Astrocyte (in vitro differentiated cells and primary cell): ENCODE measurements at regions not wholly inside any gene's neighbourhood (a gene's known extent, or its start where the extent isn't known, plus 50 kb on each side); places are given as distances from the start of the nearest gene placed in this dataset.

Experiments used
- DNase-seq: peaks from one replicate; pipeline ENCODE4 v3.0.0-alpha.2; 2010; ENCODE audit warnings: low read depth
- FAIRE-seq: peaks from 2 replicates; lab custom pipeline; 2011; peaks lifted over from hg19 to GRCh38; lab: Jason Lieb, UNC
- H2AFZ ChIP-seq: 2 replicates; pipeline ENCODE4 v1.6.0; 2012; ENCODE audit warnings: low read depth, low read length, inconsistent platforms
- H3K27ac ChIP-seq: 2 replicates; pipeline ENCODE4 v1.5.1; 2011; ENCODE audit warnings: low read depth, low read length, inconsistent platforms
- H3K27me3 ChIP-seq: 2 replicates; pipeline ENCODE4 v1.6.0; 2011; ENCODE audit warnings: low read length, inconsistent platforms; ENCODE audit not compliant: insufficient read depth
- H3K36me3 ChIP-seq: 2 replicates; pipeline ENCODE4 v1.5.1; 2011; ENCODE audit warnings: low read length, inconsistent platforms; ENCODE audit not compliant: insufficient read depth
- H3K4me1 ChIP-seq: 2 replicates; pipeline ENCODE4 v1.5.1; 2011; ENCODE audit warnings: low read length, inconsistent platforms; ENCODE audit not compliant: insufficient read depth
- H3K4me2 ChIP-seq: 2 replicates; pipeline ENCODE4 v1.6.0; 2012; ENCODE audit warnings: low read length, inconsistent platforms
- H3K4me3 ChIP-seq: 2 replicates; pipeline ENCODE4 v1.5.1; 2011; ENCODE audit warnings: low read depth, mild to moderate bottlenecking, low read length, inconsistent platforms; ENCODE audit not compliant: insufficient read depth
- H3K79me2 ChIP-seq: 2 replicates; pipeline ENCODE4 v1.6.0; 2012; ENCODE audit warnings: mild to moderate bottlenecking, low read length, inconsistent platforms; ENCODE audit not compliant: insufficient read depth
- H3K9ac ChIP-seq: 2 replicates; pipeline ENCODE4 v1.6.0; 2012; ENCODE audit warnings: mild to moderate bottlenecking, low read length, inconsistent platforms
- H3K9me3 ChIP-seq: 2 replicates; pipeline ENCODE4 v1.5.1; 2012; ENCODE audit warnings: low read depth, mild to moderate bottlenecking, low read length, inconsistent platforms; ENCODE audit not compliant: insufficient read depth
- H4K20me1 ChIP-seq: 2 replicates; pipeline ENCODE4 v1.6.0; 2012; ENCODE audit warnings: low read length, inconsistent platforms; ENCODE audit not compliant: insufficient read depth
- H3K27ac Mint-ChIP-seq: one replicate; pipeline ENCODE4 v1.8.0; 2021; ENCODE audit warnings: mild to moderate bottlenecking, mixed read lengths; ENCODE audit not compliant: unreplicated experiment
- H3K27me3 Mint-ChIP-seq: one replicate; pipeline ENCODE4 v1.8.0; 2021; ENCODE audit warnings: low read depth, mixed read lengths; ENCODE audit not compliant: unreplicated experiment
- H3K36me3 Mint-ChIP-seq: one replicate; pipeline ENCODE4 v1.8.0; 2021; ENCODE audit warnings: low read depth, mixed read lengths; ENCODE audit not compliant: unreplicated experiment
- H3K4me1 Mint-ChIP-seq: one replicate; pipeline ENCODE4 v1.8.0; 2021; ENCODE audit warnings: low read depth, mixed read lengths; ENCODE audit not compliant: unreplicated experiment
- H3K4me3 Mint-ChIP-seq: one replicate; pipeline ENCODE4 v1.8.0; 2021; ENCODE audit warnings: mild to moderate bottlenecking, moderate library complexity, mixed read lengths; ENCODE audit not compliant: unreplicated experiment
- H3K9me3 Mint-ChIP-seq: one replicate; pipeline ENCODE4 v1.8.0; 2021; ENCODE audit warnings: mild to moderate bottlenecking, mixed read lengths; ENCODE audit not compliant: unreplicated experiment
- EZH2 ChIP-seq: IDR thresholded peaks from 2 replicates; pipeline ENCODE4 v1.6.1; 2012; ENCODE audit warnings: mild to moderate bottlenecking, low read length, inconsistent platforms; ENCODE audit not compliant: insufficient read depth
- TF ChIP-seq, protein P1 (sequence below): IDR thresholded peaks from 2 replicates; pipeline ENCODE4 v1.5.1; 2011; ENCODE audit warnings: low read depth, mild to moderate bottlenecking, inconsistent platforms, low read length, moderate library complexity; ENCODE audit not compliant: insufficient read depth

DNA sequence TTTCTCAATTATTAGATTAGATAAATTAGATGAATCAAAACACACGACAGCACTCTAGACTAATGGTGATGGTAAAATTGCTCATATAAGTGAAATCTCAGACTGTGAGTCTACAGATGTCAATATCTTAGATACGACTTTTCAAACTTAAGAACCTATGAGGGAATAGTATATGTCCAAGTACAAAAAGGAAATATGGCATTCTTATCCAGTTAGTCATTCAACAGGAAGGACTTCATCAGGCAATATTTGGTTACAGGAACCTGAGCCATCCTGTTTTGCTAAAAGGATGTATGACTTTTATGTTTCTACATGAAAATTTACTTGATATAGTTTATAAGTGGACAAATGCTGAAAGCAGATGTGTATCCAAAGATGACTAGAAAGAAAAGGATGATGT lies 107.0 kb downstream of the CT47B1 start:
- Histone ChIP-seq H3K79me2 (no peaks in the 10 kb centered on the region), H3K9ac (no peak overlapping the region), H3K27me3 (no peaks in the 10 kb centered on the region), H2AFZ (no peak overlapping the region), H3K4me3 (no peak overlapping the region), H3K36me3 (no peaks in the 10 kb centered on the region), H4K20me1 (no peaks in the 10 kb centered on the region), H3K4me1 (peaks cover 4% of the 10 kb centered on the region), H3K27ac (no peak overlapping the region), H3K9me3 (no peaks in the 10 kb centered on the region), H3K4me2 (no peak overlapping the region)
- H3K9me3 Mint-ChIP-seq = no peaks in the 10 kb centered on the region
- TF ChIP-seq, protein P1, sequence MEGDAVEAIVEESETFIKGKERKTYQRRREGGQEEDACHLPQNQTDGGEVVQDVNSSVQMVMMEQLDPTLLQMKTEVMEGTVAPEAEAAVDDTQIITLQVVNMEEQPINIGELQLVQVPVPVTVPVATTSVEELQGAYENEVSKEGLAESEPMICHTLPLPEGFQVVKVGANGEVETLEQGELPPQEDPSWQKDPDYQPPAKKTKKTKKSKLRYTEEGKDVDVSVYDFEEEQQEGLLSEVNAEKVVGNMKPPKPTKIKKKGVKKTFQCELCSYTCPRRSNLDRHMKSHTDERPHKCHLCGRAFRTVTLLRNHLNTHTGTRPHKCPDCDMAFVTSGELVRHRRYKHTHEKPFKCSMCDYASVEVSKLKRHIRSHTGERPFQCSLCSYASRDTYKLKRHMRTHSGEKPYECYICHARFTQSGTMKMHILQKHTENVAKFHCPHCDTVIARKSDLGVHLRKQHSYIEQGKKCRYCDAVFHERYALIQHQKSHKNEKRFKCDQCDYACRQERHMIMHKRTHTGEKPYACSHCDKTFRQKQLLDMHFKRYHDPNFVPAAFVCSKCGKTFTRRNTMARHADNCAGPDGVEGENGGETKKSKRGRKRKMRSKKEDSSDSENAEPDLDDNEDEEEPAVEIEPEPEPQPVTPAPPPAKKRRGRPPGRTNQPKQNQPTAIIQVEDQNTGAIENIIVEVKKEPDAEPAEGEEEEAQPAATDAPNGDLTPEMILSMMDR = no peak
- TF ChIP-seq EZH2 = no peak
- FAIRE-seq (peak; percentile 5), DNase-seq (peak; percentile 39)
- H3K4me3 Mint-ChIP-seq = no peak overlapping the region
- no peaks in the 10 kb centered on the region for H3K36me3 Mint-ChIP-seq
- no peaks in the 10 kb centered on the region for H3K27me3 Mint-ChIP-seq
- no peak overlapping the region for H3K27ac Mint-ChIP-seq
- H3K4me1 Mint-ChIP-seq = peaks cover 1% of the 10 kb centered on the region

DNA sequence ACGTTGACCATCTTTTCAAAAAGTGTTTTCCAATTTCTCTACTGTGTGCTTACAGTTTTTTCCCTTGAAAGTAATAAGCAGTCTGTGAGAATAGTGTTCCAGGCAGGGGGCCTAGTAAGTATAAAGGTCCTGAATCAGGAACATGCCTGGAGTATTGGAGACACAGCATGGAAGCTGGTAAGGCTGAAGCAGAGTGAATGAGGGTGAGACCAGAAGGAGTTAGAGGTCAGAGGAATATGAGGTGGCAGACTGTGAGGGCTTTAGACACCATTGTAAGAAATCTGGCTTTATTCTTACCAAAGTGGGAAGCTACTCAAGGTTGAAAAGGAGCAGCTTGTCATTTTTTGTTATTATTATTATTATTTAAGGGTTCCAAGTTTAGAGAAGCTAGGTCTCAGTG lies 107.4 kb downstream of the CT47B1 start:
- no peak for FAIRE-seq
- Histone ChIP-seq H3K27ac (no peak overlapping the region), H2AFZ (no peak overlapping the region), H4K20me1 (no peaks in the 10 kb centered on the region), H3K4me1 (peaks cover 4% of the 10 kb centered on the region), H3K36me3 (no peaks in the 10 kb centered on the region), H3K4me3 (no peak overlapping the region), H3K9me3 (no peaks in the 10 kb centered on the region), H3K27me3 (no peaks in the 10 kb centered on the region), H3K4me2 (no peak overlapping the region), H3K79me2 (no peaks in the 10 kb centered on the region), H3K9ac (no peak overlapping the region)
- H3K4me1 Mint-ChIP-seq = peaks cover 1% of the 10 kb centered on the region
- no peaks in the 10 kb centered on the region for H3K27me3 Mint-ChIP-seq
- no peak for DNase-seq
- no peaks in the 10 kb centered on the region for H3K36me3 Mint-ChIP-seq
- H3K9me3 Mint-ChIP-seq = no peaks in the 10 kb centered on the region
- no peak overlapping the region for H3K27ac Mint-ChIP-seq
- no peak overlapping the region for H3K4me3 Mint-ChIP-seq
- TF ChIP-seq EZH2 = no peak
- TF ChIP-seq, protein P1 = no peak

DNA sequence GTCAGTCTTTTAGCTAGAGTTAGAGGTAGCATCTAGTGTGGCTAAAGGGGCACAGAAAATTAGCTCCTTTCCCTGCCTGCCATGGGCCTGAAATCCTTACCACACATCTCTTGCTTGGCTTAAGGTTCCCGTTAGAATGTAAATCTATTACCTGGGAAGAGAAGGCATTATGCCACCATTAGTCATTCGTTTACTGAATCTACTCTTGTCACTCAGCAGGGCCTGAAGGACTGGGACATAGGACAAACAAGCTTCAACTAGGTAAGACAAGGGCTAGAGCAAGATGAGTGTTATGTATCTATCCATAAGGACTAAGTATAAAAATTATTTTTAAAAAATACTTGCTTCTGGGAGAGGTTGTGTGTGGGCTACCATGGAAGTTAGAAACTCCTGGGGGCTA lies 112.4 kb downstream of the CT47B1 start:
- H3K27me3 ChIP-seq = no peaks in the 10 kb centered on the region
- H4K20me1 ChIP-seq = no peaks in the 10 kb centered on the region
- Mint-ChIP-seq H3K27ac (no peak overlapping the region), H3K27me3 (no peaks in the 10 kb centered on the region), H3K4me3 (no peak overlapping the region), H3K9me3 (no peaks in the 10 kb centered on the region), H3K36me3 (no peaks in the 10 kb centered on the region), H3K4me1 (peaks cover 1% of the 10 kb centered on the region)
- DNase-seq = no peak
- peak; percentile 64 for FAIRE-seq
- no peak overlapping the region for H3K4me2 ChIP-seq
- H2AFZ ChIP-seq = no peak overlapping the region
- H3K4me3 ChIP-seq = no peak overlapping the region
- H3K9ac ChIP-seq = no peak overlapping the region
- H3K79me2 ChIP-seq = no peaks in the 10 kb centered on the region
- no peak for TF ChIP-seq EZH2
- TF ChIP-seq, protein P1 = no peak
- H3K4me1 ChIP-seq = no peaks in the 10 kb centered on the region
- H3K36me3 ChIP-seq = no peaks in the 10 kb centered on the region
- no peak overlapping the region for H3K27ac ChIP-seq
- no peaks in the 10 kb centered on the region for H3K9me3 ChIP-seq
